IMR-90 (cell line): ENCODE measurements at regions not wholly inside any gene's neighbourhood (a gene's known extent, or its start where the extent isn't known, plus 50 kb on each side); places are given as distances from the start of the nearest gene placed in this dataset.

Experiments
- BHLHE40 ChIP-seq: fragments of 150-350 bp; IDR thresholded peaks from 2 replicates; pipeline ENCODE4 v1.6.1; 2016; ENCODE audit warnings: mild to moderate bottlenecking, low read depth, low read length
- CEBPB ChIP-seq: IDR thresholded peaks from 2 replicates; pipeline ENCODE4 v1.6.1; 2012; ENCODE audit warnings: low read depth, low read length, improper control_type of control experiment
- FOS ChIP-seq: fragments of 150-350 bp; IDR thresholded peaks from 2 replicates; pipeline ENCODE4 v1.6.1; 2016; ENCODE audit warnings: low read depth, low read length
- MXI1 ChIP-seq: IDR thresholded peaks from 2 replicates; pipeline ENCODE4 v1.6.1; 2012; ENCODE audit warnings: low read depth, mild to moderate bottlenecking, low read length, moderate library complexity, borderline replicate concordance
- POLR2A ChIP-seq: IDR thresholded peaks from 2 replicates; pipeline ENCODE4 v1.6.1; 2012; ENCODE audit warnings: mild to moderate bottlenecking, low read depth, low read length
- RAD21 ChIP-seq: IDR thresholded peaks from 2 replicates; pipeline ENCODE4 v1.6.1; 2012; ENCODE audit warnings: low read length, improper control_type of control experiment
- RFX5 ChIP-seq: IDR thresholded peaks from 2 replicates; pipeline ENCODE4 v1.8.0; 2012; ENCODE audit warnings: low read depth, mild to moderate bottlenecking, low read length, moderate library complexity
- SMC3 ChIP-seq: fragments of 150-350 bp; IDR thresholded peaks from 2 replicates; pipeline ENCODE4 v1.6.1; 2016; ENCODE audit warnings: low read depth, mild to moderate bottlenecking, antibody characterized with exemption, low read length, moderate library complexity
- TF ChIP-seq, protein P1 (sequence below): conservative IDR thresholded peaks from 2 replicates; pipeline ENCODE4 v1.5.1; 2012; ENCODE audit warnings: mild to moderate bottlenecking, low read depth, low read length, improper control_type of control experiment
- TF ChIP-seq, protein P2 (sequence below): fragments of 150-350 bp; IDR thresholded peaks from 2 replicates; pipeline ENCODE4 v1.6.1; 2016; ENCODE audit warnings: low read depth, mild to moderate bottlenecking, low read length, moderate library complexity, borderline replicate concordance

DNA sequence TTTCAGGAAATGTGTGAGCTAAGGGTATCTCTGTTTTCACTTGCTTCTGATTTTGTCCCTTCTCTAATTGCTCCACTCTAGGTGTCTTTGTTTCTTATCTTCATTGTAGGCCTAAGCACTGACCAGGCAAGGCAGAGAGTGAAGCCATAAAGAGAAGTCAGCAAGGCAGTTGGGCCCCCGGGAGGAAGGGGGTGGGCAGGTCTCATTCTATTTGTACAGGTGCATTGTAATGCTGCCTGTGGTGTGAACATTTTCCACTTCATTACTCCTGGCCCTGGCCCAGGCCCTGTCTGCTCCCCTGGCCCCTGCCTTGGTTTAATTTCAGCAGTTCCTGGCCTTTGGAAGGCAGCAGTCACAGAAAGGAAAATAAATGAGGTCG lies 86.4 kb upstream of the JUN start:
- no peak for TF ChIP-seq POLR2A
- no peak for TF ChIP-seq SMC3
- no peak for TF ChIP-seq CEBPB
- TF ChIP-seq, protein P1, sequence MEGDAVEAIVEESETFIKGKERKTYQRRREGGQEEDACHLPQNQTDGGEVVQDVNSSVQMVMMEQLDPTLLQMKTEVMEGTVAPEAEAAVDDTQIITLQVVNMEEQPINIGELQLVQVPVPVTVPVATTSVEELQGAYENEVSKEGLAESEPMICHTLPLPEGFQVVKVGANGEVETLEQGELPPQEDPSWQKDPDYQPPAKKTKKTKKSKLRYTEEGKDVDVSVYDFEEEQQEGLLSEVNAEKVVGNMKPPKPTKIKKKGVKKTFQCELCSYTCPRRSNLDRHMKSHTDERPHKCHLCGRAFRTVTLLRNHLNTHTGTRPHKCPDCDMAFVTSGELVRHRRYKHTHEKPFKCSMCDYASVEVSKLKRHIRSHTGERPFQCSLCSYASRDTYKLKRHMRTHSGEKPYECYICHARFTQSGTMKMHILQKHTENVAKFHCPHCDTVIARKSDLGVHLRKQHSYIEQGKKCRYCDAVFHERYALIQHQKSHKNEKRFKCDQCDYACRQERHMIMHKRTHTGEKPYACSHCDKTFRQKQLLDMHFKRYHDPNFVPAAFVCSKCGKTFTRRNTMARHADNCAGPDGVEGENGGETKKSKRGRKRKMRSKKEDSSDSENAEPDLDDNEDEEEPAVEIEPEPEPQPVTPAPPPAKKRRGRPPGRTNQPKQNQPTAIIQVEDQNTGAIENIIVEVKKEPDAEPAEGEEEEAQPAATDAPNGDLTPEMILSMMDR, result no peak
- no peak for TF ChIP-seq FOS
- TF ChIP-seq MXI1, result no peak
- TF ChIP-seq RAD21, result no peak
- no peak for TF ChIP-seq BHLHE40
- TF ChIP-seq, protein P2, sequence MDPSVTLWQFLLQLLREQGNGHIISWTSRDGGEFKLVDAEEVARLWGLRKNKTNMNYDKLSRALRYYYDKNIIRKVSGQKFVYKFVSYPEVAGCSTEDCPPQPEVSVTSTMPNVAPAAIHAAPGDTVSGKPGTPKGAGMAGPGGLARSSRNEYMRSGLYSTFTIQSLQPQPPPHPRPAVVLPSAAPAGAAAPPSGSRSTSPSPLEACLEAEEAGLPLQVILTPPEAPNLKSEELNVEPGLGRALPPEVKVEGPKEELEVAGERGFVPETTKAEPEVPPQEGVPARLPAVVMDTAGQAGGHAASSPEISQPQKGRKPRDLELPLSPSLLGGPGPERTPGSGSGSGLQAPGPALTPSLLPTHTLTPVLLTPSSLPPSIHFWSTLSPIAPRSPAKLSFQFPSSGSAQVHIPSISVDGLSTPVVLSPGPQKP, result no peak
- TF ChIP-seq RFX5, result no peak
